HCT116 (cell line): ENCODE measurements at regions not wholly inside any gene's neighbourhood (a gene's known extent, or its start where the extent isn't known, plus 50 kb on each side); places are given as distances from the start of the nearest gene placed in this dataset.

ENCODE experiments used
- ATAC-seq: fragments of 200-7000 bp; cut with Tn5 transposase; 2 replicates; pipeline ENCODE4 v1.9.1; 2020; ENCODE audit warnings: mild to moderate bottlenecking, moderate library complexity
- BruUV-seq: library from RNA; stranded (reverse); fragments of 400-500 nt; replicated peaks from 2 replicates; lab custom pipeline; 2021; lab: Mats Ljungman, UMichigan
- CTCF ChIA-PET: fragments of 300-600 bp; sonication (Branson Sonifier 250); formaldehyde crosslinking; loops from one replicate; lab custom pipeline; 2021; ENCODE audit warnings: antibody characterized with exemption; lab: Charles Lee
- POLR2A ChIA-PET: fragments of 300-600, 350-600 bp; sonication (Branson Sonifier 250); formaldehyde crosslinking; loops from one replicate; lab custom pipeline; 2021; ENCODE audit warnings: antibody characterized with exemption; lab: Charles Lee
- RAD21 ChIA-PET, 2 experiments: fragments of 300-600 bp; sonication (Branson Sonifier 250); formaldehyde crosslinking; loops; one replicate each; lab custom pipeline; 2023; ENCODE audit warnings: low total read pairs in 2 of 2; ENCODE audit not compliant: uncharacterized antibody in 2 of 2, unreplicated experiment in 2 of 2, low non-redundant PET in 1 of 2; lab: Charles Lee
- DNase-seq: peaks from one replicate; pipeline ENCODE4 v3.0.0-alpha.2; 2010; ENCODE audit warnings: low read depth, low spot score
- H2AFZ ChIP-seq: fragments of 200-600 bp; shearing (Covaris generic), sonication (generic); 2 replicates; pipeline ENCODE4 v1.6.1; 2017; ENCODE audit warnings: low read depth, mixed run types, mixed read lengths, antibody characterized with exemption, low read length; ENCODE audit not compliant: poor library complexity, severe bottlenecking
- H3K27ac ChIP-seq: 2 replicates; pipeline ENCODE4 v1.5.1; 2012; ENCODE audit warnings: low read depth, low read length
- H3K27me3 ChIP-seq: fragments of 200-600 bp; sonication (generic); 2 replicates; pipeline ENCODE4 v1.6.1; 2016; ENCODE audit warnings: mixed run types, low read length, mixed read lengths; ENCODE audit not compliant: insufficient read depth
- H3K36me3 ChIP-seq, 2 experiments: fragments of 200-500 bp in 1 of 2; fragments of 200-600 bp in 1 of 2; sonication (Bioruptor generic) in 1 of 2; sonication (generic) in 1 of 2; 2 replicates each; pipeline versions ENCODE4 v1.5.1 to v1.6.1; 2014 to 2016; ENCODE audit warnings: low read length in 2 of 2, inconsistent platforms in 1 of 2, mixed read lengths in 1 of 2, mixed run types in 1 of 2; ENCODE audit not compliant: insufficient read depth in 2 of 2, control insufficient read depth in 1 of 2
- H3K4me1 ChIP-seq, 2 experiments: fragments of 200-600 bp in 1 of 2; sonication (generic) in 1 of 2; 2 replicates each; pipeline versions ENCODE4 v1.5.1 to v1.6.1; 2012 to 2017; ENCODE audit warnings: low read length in 2 of 2, inconsistent platforms in 1 of 2, mild to moderate bottlenecking in 1 of 2, mixed read lengths in 1 of 2, mixed run types in 1 of 2, moderate library complexity in 1 of 2; ENCODE audit not compliant: insufficient read depth in 2 of 2, control insufficient read depth in 1 of 2
- H3K4me2 ChIP-seq: fragments of 200-600 bp; sonication (generic); 2 replicates; pipeline ENCODE4 v1.6.1; 2017; ENCODE audit warnings: mixed run types, low read length, mixed read lengths
- H3K4me3 ChIP-seq, 2 experiments: fragments of 200-600 bp in 1 of 2; sonication (generic) in 1 of 2; replicated peaks in 1 of 2; 2 replicates each; pipeline ENCODE4 v1.5.1; 2011 to 2016; ENCODE audit warnings: low read length in 2 of 2, control low read depth in 1 of 2, low read depth in 1 of 2, mild to moderate bottlenecking in 1 of 2, mixed read lengths in 1 of 2, mixed run types in 1 of 2
- H3K79me2 ChIP-seq: fragments of 200-600 bp; sonication (generic); 2 replicates; pipeline ENCODE4 v1.6.1; 2017; ENCODE audit warnings: mild to moderate bottlenecking, mixed run types, low read length, moderate library complexity, mixed read lengths; ENCODE audit not compliant: insufficient read depth
- H3K9ac ChIP-seq: fragments of 200-600 bp; sonication (generic); 2 replicates; pipeline ENCODE4 v1.6.1; 2016; ENCODE audit warnings: low read length, mixed read lengths
- H3K9me2 ChIP-seq: fragments of 200-600 bp; sonication (generic), shearing (Covaris generic); 2 replicates; pipeline ENCODE4 v1.6.1; 2017; ENCODE audit warnings: mixed run types, mild to moderate bottlenecking, moderate library complexity; ENCODE audit not compliant: insufficient read depth
- H3K9me3 ChIP-seq, 2 experiments: fragments of 200-500 bp in 1 of 2; fragments of 200-600 bp in 1 of 2; sonication (Bioruptor generic) in 1 of 2; sonication (generic) in 1 of 2; 2 replicates each; pipeline ENCODE4 v1.6.1; 2014 to 2017; ENCODE audit warnings: low read length in 2 of 2, mixed read lengths in 2 of 2, inconsistent platforms in 1 of 2, low read depth in 1 of 2, mild to moderate bottlenecking in 1 of 2, mixed run types in 1 of 2, moderate library complexity in 1 of 2; ENCODE audit not compliant: control insufficient read depth in 1 of 2, insufficient read depth in 1 of 2
- H4K20me1 ChIP-seq: fragments of 200-600 bp; sonication (generic), shearing (Covaris generic); 2 replicates; pipeline ENCODE4 v1.6.1; 2017; ENCODE audit warnings: mixed run types, mild to moderate bottlenecking, moderate library complexity; ENCODE audit not compliant: insufficient read depth
- EZH2 ChIP-seq: fragments of 200-600 bp; sonication (generic); IDR thresholded peaks from 2 replicates; pipeline ENCODE4 v1.6.1; 2017; ENCODE audit warnings: antibody characterized with exemption, mixed run types
- EZH2phosphoT487 ChIP-seq: fragments of 200-600 bp; IDR thresholded peaks from 2 replicates; pipeline ENCODE4 v1.6.1; 2018; ENCODE audit warnings: antibody characterized with exemption, borderline replicate concordance
- JUND ChIP-seq: IDR thresholded peaks from 2 replicates; pipeline ENCODE4 v1.6.1; 2012
- MAX ChIP-seq: IDR thresholded peaks from 2 replicates; pipeline ENCODE4 v1.6.1; 2012
- POLR2A ChIP-seq: IDR thresholded peaks from 2 replicates; pipeline ENCODE4 v1.7.0; 2011; ENCODE audit warnings: borderline replicate concordance; ENCODE audit not compliant: insufficient read depth, insufficient read length; ENCODE audit errors: extremely low read depth
- RAD21 ChIP-seq: IDR thresholded peaks from 2 replicates; pipeline ENCODE4 v1.6.1; 2012; ENCODE audit warnings: low read depth, mild to moderate bottlenecking
- REST ChIP-seq: IDR thresholded peaks from 2 replicates; pipeline ENCODE4 v1.6.1; 2012; ENCODE audit warnings: low read depth
- SIN3A ChIP-seq: IDR thresholded peaks from 2 replicates; pipeline ENCODE4 v1.6.1; 2012; ENCODE audit warnings: low read depth
- SP1 ChIP-seq: IDR thresholded peaks from 2 replicates; pipeline ENCODE4 v1.6.1; 2012; ENCODE audit warnings: low read depth
- SRF ChIP-seq: IDR thresholded peaks from 2 replicates; pipeline ENCODE4 v1.6.1; 2012; ENCODE audit warnings: low read depth
- TCF7L2 ChIP-seq: IDR thresholded peaks from 2 replicates; pipeline ENCODE4 v1.7.0; 2011; ENCODE audit warnings: borderline replicate concordance, inconsistent platforms; ENCODE audit not compliant: insufficient read depth, insufficient read length; ENCODE audit errors: extremely low read depth
- YY1 ChIP-seq: IDR thresholded peaks from 2 replicates; pipeline ENCODE4 v1.6.1; 2011; ENCODE audit warnings: low read length, low read depth, moderate library complexity, mild to moderate bottlenecking; ENCODE audit not compliant: insufficient replicate concordance; ENCODE audit errors: extremely low read depth
- ZBTB33 ChIP-seq: IDR thresholded peaks from 2 replicates; pipeline ENCODE4 v1.6.1; 2011; ENCODE audit warnings: mild to moderate bottlenecking, low read length, moderate library complexity; ENCODE audit not compliant: insufficient replicate concordance; ENCODE audit errors: extremely low read depth
- intact Hi-C: fragments of 100-400 bp; cut with micrococcal nuclease; formaldehyde crosslinking; loops from 2 replicates; pipeline ENCODE4 v1.10.0; 2022

GRCh38 chr6:139577124-139577762 lies 202.8 kb upstream of the CITED2 start (continued):
- TF ChIP-seq SRF, result no peak

- no peaks in the 10 kb centered on the region for H3K9me3 ChIP-seq
- no peak overlapping the region for H2AFZ ChIP-seq
- H3K9me2 ChIP-seq, result no peaks in the 10 kb centered on the region
- peaks cover 16 to 36% of the 10 kb centered on the region in 2 experiments for H3K4me1 ChIP-seq
- no peak overlapping the region for H3K9ac ChIP-seq
- H3K27ac ChIP-seq, result no peak overlapping the region
- H3K36me3 ChIP-seq, result no peaks in the 10 kb centered on the region
- no peaks in the 10 kb centered on the region for H3K79me2 ChIP-seq
- no peaks in the 10 kb centered on the region for H3K27me3 ChIP-seq
- intact Hi-C loops, result no loop called here
- ChIA-PET CTCF (no interaction called here), RAD21 (no interaction called here)
- H3K4me2 ChIP-seq, result no peak overlapping the region
- no peak for DNase-seq
- no TSS peak for BruUV-seq
- no peaks in the 10 kb centered on the region for H4K20me1 ChIP-seq
- no peak overlapping the region for H3K4me3 ChIP-seq
- no peak for TF ChIP-seq EZH2phosphoT487
- no peak for TF ChIP-seq SIN3A
- no peak for TF ChIP-seq RAD21
- no peak for TF ChIP-seq SP1
- no peak for TF ChIP-seq REST
- no peak for TF ChIP-seq TCF7L2
- no peak for TF ChIP-seq JUND
- TF ChIP-seq EZH2, result no peak
- no peak for TF ChIP-seq YY1
- no peak for TF ChIP-seq POLR2A
- no peak for TF ChIP-seq MAX
- TF ChIP-seq SRF, result no peak
- TF ChIP-seq ZBTB33, result no peak
- TF ChIP-seq, all 23 proteins: peak for 0
- POLR2A ChIA-PET, result no interaction called here
- ATAC-seq, result no peak
Measured at GRCh38 chr6:139572001-139572400, 197.6 kb upstream of the CITED2 start.
